ENCODE measurements at regions not wholly inside any gene's neighbourhood (a gene's known extent, or its start where the extent isn't known, plus 50 kb on each side); places are given as distances from the start of the nearest gene placed in this dataset.

GRCh38 chr7:106417273-106417902 lies 132.6 kb upstream of the NAMPT start:
- DNase-seq = no peak

GRCh38 chr7:106416430-106416829 lies 131.6 kb upstream of the NAMPT start:
- DNase-seq = no peak

- DNase-seq = no peak
Measured at GRCh38 chr7:106415433-106415832, 130.7 kb upstream of the NAMPT start.

- no peak for DNase-seq
Measured at GRCh38 chr7:106413446-106413845, 128.7 kb upstream of the NAMPT start.

GRCh38 chr7:106405697-106406141 lies 120.9 kb upstream of the NAMPT start:
- DNase-seq = no peak

- DNase-seq = no peak
Measured at GRCh38 chr7:106402898-106403297, 118.1 kb upstream of the NAMPT start.

- no peak for DNase-seq
Measured at GRCh38 chr7:106400923-106401322, 116.1 kb upstream of the NAMPT start.

GRCh38 chr7:106398786-106399185 lies 114.0 kb upstream of the NAMPT start:
- DNase-seq = no peak

GRCh38 chr7:106397994-106398393 lies 113.2 kb upstream of the NAMPT start:
- no peak for DNase-seq

GRCh38 chr7:106394526-106394925 lies 109.7 kb upstream of the NAMPT start:
- DNase-seq = no peak

GRCh38 chr7:106393564-106394251 lies 108.9 kb upstream of the NAMPT start:
- DNase-seq = no peak

GRCh38 chr7:106392590-106392989 lies 107.8 kb upstream of the NAMPT start:
- DNase-seq = no peak

GRCh38 chr7:106392144-106392543 lies 107.4 kb upstream of the NAMPT start:
- no peak for DNase-seq

- DNase-seq = no peak
Measured at GRCh38 chr7:106386958-106387357, 102.2 kb upstream of the NAMPT start.

GRCh38 chr7:106384373-106384772 lies 99.6 kb upstream of the NAMPT start:
- DNase-seq = no peak

- DNase-seq = no peak
Measured at GRCh38 chr7:106382929-106383328, 98.1 kb upstream of the NAMPT start.

- no peak for DNase-seq
Measured at GRCh38 chr7:106382129-106382528, 97.3 kb upstream of the NAMPT start.

GRCh38 chr7:106381252-106381651 lies 96.5 kb upstream of the NAMPT start:
- DNase-seq = no peak

GRCh38 chr7:106377847-106378361 lies 93.1 kb upstream of the NAMPT start:
- DNase-seq = no peak

GRCh38 chr7:106376026-106376799 lies 91.4 kb upstream of the NAMPT start:
- DNase-seq = no peak

GRCh38 chr7:106375499-106375898 lies 90.7 kb upstream of the NAMPT start:
- DNase-seq = no peak

GRCh38 chr7:106374437-106374836 lies 89.7 kb upstream of the NAMPT start:
- DNase-seq = no peak

GRCh38 chr7:106372595-106373318 lies 88.0 kb upstream of the NAMPT start:
- no peak for DNase-seq
